ENCODE measurements at regions not wholly inside any gene's neighbourhood (a gene's known extent, or its start where the extent isn't known, plus 50 kb on each side); places are given as distances from the start of the nearest gene placed in this dataset.

DNA sequence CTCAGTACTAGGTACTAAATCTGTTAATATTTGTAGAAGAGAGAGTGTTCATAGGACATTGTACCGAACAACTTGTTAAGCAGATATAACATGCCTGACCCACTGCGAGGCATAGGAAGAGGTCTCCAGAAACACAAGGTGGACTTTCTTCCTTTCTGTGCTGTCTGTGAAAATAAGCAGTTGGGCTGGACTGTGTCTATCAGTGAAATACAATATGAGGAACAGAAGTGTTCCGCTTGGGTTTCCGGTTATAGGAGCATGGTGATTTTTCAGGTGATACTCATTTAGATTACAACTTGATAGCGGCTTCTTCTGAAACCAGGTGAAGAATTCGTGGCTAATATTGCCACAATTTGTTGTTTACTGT is 60.9 kb upstream of the TLR4 start:
- TF ChIP-seq, protein P1, sequence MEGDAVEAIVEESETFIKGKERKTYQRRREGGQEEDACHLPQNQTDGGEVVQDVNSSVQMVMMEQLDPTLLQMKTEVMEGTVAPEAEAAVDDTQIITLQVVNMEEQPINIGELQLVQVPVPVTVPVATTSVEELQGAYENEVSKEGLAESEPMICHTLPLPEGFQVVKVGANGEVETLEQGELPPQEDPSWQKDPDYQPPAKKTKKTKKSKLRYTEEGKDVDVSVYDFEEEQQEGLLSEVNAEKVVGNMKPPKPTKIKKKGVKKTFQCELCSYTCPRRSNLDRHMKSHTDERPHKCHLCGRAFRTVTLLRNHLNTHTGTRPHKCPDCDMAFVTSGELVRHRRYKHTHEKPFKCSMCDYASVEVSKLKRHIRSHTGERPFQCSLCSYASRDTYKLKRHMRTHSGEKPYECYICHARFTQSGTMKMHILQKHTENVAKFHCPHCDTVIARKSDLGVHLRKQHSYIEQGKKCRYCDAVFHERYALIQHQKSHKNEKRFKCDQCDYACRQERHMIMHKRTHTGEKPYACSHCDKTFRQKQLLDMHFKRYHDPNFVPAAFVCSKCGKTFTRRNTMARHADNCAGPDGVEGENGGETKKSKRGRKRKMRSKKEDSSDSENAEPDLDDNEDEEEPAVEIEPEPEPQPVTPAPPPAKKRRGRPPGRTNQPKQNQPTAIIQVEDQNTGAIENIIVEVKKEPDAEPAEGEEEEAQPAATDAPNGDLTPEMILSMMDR (IDR thresholded peaks at IDR 0.05 in 2 of 3, conservative IDR thresholded peaks at IDR 0.05 in 1 of 3; ENCODE audit: control insufficient read depth in 2 of 3, extremely low read depth in 1 of 3, insufficient read depth in 1 of 3, low read depth in 3 of 3, low read length in 3 of 3): no peak
- TF ChIP-seq FOXM1 (IDR thresholded peaks at IDR 0.05; ENCODE audit: low read depth, low read length) (no peak), ZNF207 (IDR thresholded peaks at IDR 0.05; ENCODE audit: borderline replicate concordance) (no peak), EP300 (IDR thresholded peaks at IDR 0.05; ENCODE audit: borderline replicate concordance in 1 of 2, control insufficient read depth in 1 of 2, low read depth in 2 of 2, low read length in 2 of 2) (no peak), SIN3A (IDR thresholded peaks at IDR 0.05; ENCODE audit: low read depth, low read length) (no peak), CREB1 (IDR thresholded peaks at IDR 0.05; ENCODE audit: low read depth) (no peak), TCF7 (IDR thresholded peaks at IDR 0.05; ENCODE audit: borderline replicate concordance) (no peak), EZH2 (IDR thresholded peaks at IDR 0.05; ENCODE audit: borderline replicate concordance, control insufficient read depth, low read depth, low read length) (no peak)
- TF ChIP-seq, protein P2, sequence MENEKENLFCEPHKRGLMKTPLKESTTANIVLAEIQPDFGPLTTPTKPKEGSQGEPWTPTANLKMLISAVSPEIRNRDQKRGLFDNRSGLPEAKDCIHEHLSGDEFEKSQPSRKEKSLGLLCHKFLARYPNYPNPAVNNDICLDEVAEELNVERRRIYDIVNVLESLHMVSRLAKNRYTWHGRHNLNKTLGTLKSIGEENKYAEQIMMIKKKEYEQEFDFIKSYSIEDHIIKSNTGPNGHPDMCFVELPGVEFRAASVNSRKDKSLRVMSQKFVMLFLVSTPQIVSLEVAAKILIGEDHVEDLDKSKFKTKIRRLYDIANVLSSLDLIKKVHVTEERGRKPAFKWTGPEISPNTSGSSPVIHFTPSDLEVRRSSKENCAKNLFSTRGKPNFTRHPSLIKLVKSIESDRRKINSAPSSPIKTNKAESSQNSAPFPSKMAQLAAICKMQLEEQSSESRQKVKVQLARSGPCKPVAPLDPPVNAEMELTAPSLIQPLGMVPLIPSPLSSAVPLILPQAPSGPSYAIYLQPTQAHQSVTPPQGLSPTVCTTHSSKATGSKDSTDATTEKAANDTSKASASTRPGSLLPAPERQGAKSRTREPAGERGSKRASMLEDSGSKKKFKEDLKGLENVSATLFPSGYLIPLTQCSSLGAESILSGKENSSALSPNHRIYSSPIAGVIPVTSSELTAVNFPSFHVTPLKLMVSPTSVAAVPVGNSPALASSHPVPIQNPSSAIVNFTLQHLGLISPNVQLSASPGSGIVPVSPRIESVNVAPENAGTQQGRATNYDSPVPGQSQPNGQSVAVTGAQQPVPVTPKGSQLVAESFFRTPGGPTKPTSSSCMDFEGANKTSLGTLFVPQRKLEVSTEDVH (IDR thresholded peaks at IDR 0.05; ENCODE audit: low read depth, partially characterized antibody): no peak
- TF ChIP-seq, protein P3, sequence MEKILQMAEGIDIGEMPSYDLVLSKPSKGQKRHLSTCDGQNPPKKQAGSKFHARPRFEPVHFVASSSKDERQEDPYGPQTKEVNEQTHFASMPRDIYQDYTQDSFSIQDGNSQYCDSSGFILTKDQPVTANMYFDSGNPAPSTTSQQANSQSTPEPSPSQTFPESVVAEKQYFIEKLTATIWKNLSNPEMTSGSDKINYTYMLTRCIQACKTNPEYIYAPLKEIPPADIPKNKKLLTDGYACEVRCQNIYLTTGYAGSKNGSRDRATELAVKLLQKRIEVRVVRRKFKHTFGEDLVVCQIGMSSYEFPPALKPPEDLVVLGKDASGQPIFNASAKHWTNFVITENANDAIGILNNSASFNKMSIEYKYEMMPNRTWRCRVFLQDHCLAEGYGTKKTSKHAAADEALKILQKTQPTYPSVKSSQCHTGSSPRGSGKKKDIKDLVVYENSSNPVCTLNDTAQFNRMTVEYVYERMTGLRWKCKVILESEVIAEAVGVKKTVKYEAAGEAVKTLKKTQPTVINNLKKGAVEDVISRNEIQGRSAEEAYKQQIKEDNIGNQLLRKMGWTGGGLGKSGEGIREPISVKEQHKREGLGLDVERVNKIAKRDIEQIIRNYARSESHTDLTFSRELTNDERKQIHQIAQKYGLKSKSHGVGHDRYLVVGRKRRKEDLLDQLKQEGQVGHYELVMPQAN (conservative IDR thresholded peaks at IDR 0.05): no peak
- TF ChIP-seq, protein P4, sequence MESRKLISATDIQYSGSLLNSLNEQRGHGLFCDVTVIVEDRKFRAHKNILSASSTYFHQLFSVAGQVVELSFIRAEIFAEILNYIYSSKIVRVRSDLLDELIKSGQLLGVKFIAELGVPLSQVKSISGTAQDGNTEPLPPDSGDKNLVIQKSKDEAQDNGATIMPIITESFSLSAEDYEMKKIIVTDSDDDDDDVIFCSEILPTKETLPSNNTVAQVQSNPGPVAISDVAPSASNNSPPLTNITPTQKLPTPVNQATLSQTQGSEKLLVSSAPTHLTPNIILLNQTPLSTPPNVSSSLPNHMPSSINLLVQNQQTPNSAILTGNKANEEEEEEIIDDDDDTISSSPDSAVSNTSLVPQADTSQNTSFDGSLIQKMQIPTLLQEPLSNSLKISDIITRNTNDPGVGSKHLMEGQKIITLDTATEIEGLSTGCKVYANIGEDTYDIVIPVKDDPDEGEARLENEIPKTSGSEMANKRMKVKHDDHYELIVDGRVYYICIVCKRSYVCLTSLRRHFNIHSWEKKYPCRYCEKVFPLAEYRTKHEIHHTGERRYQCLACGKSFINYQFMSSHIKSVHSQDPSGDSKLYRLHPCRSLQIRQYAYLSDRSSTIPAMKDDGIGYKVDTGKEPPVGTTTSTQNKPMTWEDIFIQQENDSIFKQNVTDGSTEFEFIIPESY (IDR thresholded peaks at IDR 0.05): no peak
- TF ChIP-seq, protein P5, sequence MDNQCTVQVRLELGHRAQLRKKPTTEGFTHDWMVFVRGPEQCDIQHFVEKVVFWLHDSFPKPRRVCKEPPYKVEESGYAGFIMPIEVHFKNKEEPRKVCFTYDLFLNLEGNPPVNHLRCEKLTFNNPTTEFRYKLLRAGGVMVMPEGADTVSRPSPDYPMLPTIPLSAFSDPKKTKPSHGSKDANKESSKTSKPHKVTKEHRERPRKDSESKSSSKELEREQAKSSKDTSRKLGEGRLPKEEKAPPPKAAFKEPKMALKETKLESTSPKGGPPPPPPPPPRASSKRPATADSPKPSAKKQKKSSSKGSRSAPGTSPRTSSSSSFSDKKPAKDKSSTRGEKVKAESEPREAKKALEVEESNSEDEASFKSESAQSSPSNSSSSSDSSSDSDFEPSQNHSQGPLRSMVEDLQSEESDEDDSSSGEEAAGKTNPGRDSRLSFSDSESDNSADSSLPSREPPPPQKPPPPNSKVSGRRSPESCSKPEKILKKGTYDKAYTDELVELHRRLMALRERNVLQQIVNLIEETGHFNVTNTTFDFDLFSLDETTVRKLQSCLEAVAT (IDR thresholded peaks at IDR 0.05): no peak
- TF ChIP-seq, protein P6, sequence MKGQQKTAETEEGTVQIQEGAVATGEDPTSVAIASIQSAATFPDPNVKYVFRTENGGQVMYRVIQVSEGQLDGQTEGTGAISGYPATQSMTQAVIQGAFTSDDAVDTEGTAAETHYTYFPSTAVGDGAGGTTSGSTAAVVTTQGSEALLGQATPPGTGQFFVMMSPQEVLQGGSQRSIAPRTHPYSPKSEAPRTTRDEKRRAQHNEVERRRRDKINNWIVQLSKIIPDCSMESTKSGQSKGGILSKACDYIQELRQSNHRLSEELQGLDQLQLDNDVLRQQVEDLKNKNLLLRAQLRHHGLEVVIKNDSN (IDR thresholded peaks at IDR 0.05; ENCODE audit: borderline replicate concordance, extremely low read length, insufficient read depth, low read depth, low read length): no peak
